ENCODE measurements at regions not wholly inside any gene's neighbourhood (a gene's known extent, or its start where the extent isn't known, plus 50 kb on each side); places are given as distances from the start of the nearest gene placed in this dataset.

GRCh38 chr5:8329773-8330172 is 460.8 kb downstream of the MTRR start:
- no peak for DNase-seq

GRCh38 chr5:8332666-8333445 is 463.9 kb downstream of the MTRR start:
- no peak for DNase-seq

GRCh38 chr5:8333485-8333884 is 464.5 kb downstream of the MTRR start:
- DNase-seq: no peak

- DNase-seq: no peak
Measured at GRCh38 chr5:8333977-8334376, 465.0 kb downstream of the MTRR start.

- no peak for DNase-seq
Measured at GRCh38 chr5:8340261-8340660, 471.3 kb downstream of the MTRR start.

- no peak for DNase-seq
Measured at GRCh38 chr5:8340739-8341344, 471.9 kb downstream of the MTRR start.

GRCh38 chr5:8341406-8341805 is 472.5 kb downstream of the MTRR start:
- DNase-seq: no peak

- no peak for DNase-seq
Measured at GRCh38 chr5:8347984-8348383, 479.0 kb downstream of the MTRR start.

GRCh38 chr5:8349855-8350254 is 480.9 kb downstream of the MTRR start:
- DNase-seq: no peak

GRCh38 chr5:8350644-8351339 is 481.8 kb downstream of the MTRR start:
- DNase-seq: no peak

GRCh38 chr5:8355981-8356380 is 487.0 kb downstream of the MTRR start:
- DNase-seq: no peak

GRCh38 chr5:8360012-8360411 is 491.1 kb downstream of the MTRR start:
- no peak for DNase-seq

- DNase-seq: no peak
Measured at GRCh38 chr5:8362495-8362894, 493.5 kb downstream of the MTRR start.

GRCh38 chr5:8363138-8363537 is 494.2 kb downstream of the MTRR start:
- DNase-seq: no peak

GRCh38 chr5:8366266-8366665 is 497.3 kb downstream of the MTRR start:
- no peak for DNase-seq

- no peak for DNase-seq
Measured at GRCh38 chr5:8376478-8376877, 507.5 kb downstream of the MTRR start.

- DNase-seq: no peak
Measured at GRCh38 chr5:8381972-8382371, 513.0 kb downstream of the MTRR start.

- DNase-seq: no peak
Measured at GRCh38 chr5:8382456-8382855, 513.5 kb downstream of the MTRR start.

- no peak for DNase-seq
Measured at GRCh38 chr5:8383616-8384015, 514.7 kb downstream of the MTRR start.

GRCh38 chr5:8386719-8387288 is 517.9 kb downstream of the MTRR start:
- no peak for DNase-seq

- DNase-seq: no peak
Measured at GRCh38 chr5:8391911-8392310, 523.0 kb downstream of the MTRR start.

- DNase-seq: no peak
Measured at GRCh38 chr5:8393240-8393639, 524.3 kb downstream of the MTRR start.

- no peak for DNase-seq
Measured at GRCh38 chr5:8394965-8395364, 526.0 kb downstream of the MTRR start.

GRCh38 chr5:8396246-8396645 is 527.3 kb downstream of the MTRR start:
- no peak for DNase-seq

Measured in NCI-H187 treated with DMSO at 0.1 percent for 48 hours (cell line).